Activated naive CD4-positive, alpha-beta T cell treated with anti-CD3 and anti-CD28 coated beads, Interleukin-2, amount 10 ng/mL, durations not matched to agents 7 days and 5 days (primary cell): ENCODE measurements at regions not wholly inside any gene's neighbourhood (a gene's known extent, or its start where the extent isn't known, plus 50 kb on each side); places are given as distances from the start of the nearest gene placed in this dataset.
"Not testable (repeated sequence)": the region's sequence is repeated elsewhere in the genome, so short reads cannot be mapped to it uniquely, and the experiment has no call there.

Experiments used
- CTCF ChIA-PET: fragments of 350-600 bp; sonication (Branson Sonifier 250); formaldehyde crosslinking; loops from one replicate; lab custom pipeline; 2021; ENCODE audit warnings: antibody characterized with exemption; lab: Charles Lee
- DNase-seq: peaks from one replicate; pipeline ENCODE4 v3.0.0-alpha.2; 2020
- H3K27ac Mint-ChIP-seq: one replicate; pipeline ENCODE4 v1.8.0; 2021; ENCODE audit warnings: mild to moderate bottlenecking, moderate library complexity, mixed read lengths
- H3K27me3 Mint-ChIP-seq: one replicate; pipeline ENCODE4 v1.8.0; 2021; ENCODE audit warnings: mild to moderate bottlenecking, mixed read lengths
- H3K36me3 Mint-ChIP-seq: one replicate; pipeline ENCODE4 v1.8.0; 2021; ENCODE audit warnings: mixed read lengths
- H3K4me1 Mint-ChIP-seq: one replicate; pipeline ENCODE4 v1.8.0; 2021; ENCODE audit warnings: mixed read lengths
- H3K4me3 Mint-ChIP-seq: one replicate; pipeline ENCODE4 v1.8.0; 2021; ENCODE audit warnings: mild to moderate bottlenecking, moderate library complexity, mixed read lengths
- H3K9me3 Mint-ChIP-seq: one replicate; pipeline ENCODE4 v1.8.0; 2021; ENCODE audit warnings: mixed read lengths

GRCh38 chr3:78096488-78097255, 1056.8 kb downstream of the ROBO2 start:
- H3K4me1 Mint-ChIP-seq: no peaks in the 10 kb centered on the region

GRCh38 chr3:78098367-78098766, 1058.5 kb downstream of the ROBO2 start:
- no peak for DNase-seq
- no peak overlapping the region for H3K27ac Mint-ChIP-seq
- H3K27me3 Mint-ChIP-seq: no peaks in the 10 kb centered on the region
- no peak overlapping the region for H3K4me3 Mint-ChIP-seq
- CTCF ChIA-PET: no interaction called here
- H3K36me3 Mint-ChIP-seq: no peaks in the 10 kb centered on the region
- H3K9me3 Mint-ChIP-seq: peaks cover 12% of the 10 kb centered on the region
- H3K4me1 Mint-ChIP-seq: no peaks in the 10 kb centered on the region

More at GRCh38 chr3:78096488-78097255, 1056.8 kb downstream of the ROBO2 start:
- H3K9me3 Mint-ChIP-seq: peaks cover 17% of the 10 kb centered on the region
- DNase-seq: no peak
- CTCF ChIA-PET: no interaction called here
- no peaks in the 10 kb centered on the region for H3K36me3 Mint-ChIP-seq
- no peak overlapping the region for H3K27ac Mint-ChIP-seq
- no peaks in the 10 kb centered on the region for H3K27me3 Mint-ChIP-seq
- H3K4me3 Mint-ChIP-seq: no peak overlapping the region

DNA sequence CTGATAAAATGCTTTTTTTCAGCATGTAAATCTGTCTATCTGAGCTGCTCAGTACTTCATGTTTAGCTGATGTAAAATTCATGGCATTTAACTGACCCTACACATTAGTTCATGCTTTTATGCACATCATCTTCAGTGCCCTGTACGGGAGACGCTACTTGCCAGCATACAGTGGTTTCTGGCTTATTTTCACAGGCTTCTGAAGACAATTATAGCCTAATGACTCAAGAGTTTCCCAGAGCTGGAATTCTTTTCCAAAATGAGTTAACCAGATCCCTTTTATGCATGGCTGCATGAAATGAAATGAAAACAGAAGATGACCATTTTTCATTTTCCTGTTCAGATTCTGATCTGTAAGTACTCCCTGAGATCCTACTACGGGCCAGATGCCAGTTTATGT, 1061.5 kb downstream of the ROBO2 start:
- no peak for DNase-seq
- no peak overlapping the region for H3K27ac Mint-ChIP-seq
- no peaks in the 10 kb centered on the region for H3K36me3 Mint-ChIP-seq
- no peaks in the 10 kb centered on the region for H3K9me3 Mint-ChIP-seq
- CTCF ChIA-PET: no interaction called here
- no peaks in the 10 kb centered on the region for H3K4me1 Mint-ChIP-seq
- no peaks in the 10 kb centered on the region for H3K27me3 Mint-ChIP-seq
- no peak overlapping the region for H3K4me3 Mint-ChIP-seq

DNA sequence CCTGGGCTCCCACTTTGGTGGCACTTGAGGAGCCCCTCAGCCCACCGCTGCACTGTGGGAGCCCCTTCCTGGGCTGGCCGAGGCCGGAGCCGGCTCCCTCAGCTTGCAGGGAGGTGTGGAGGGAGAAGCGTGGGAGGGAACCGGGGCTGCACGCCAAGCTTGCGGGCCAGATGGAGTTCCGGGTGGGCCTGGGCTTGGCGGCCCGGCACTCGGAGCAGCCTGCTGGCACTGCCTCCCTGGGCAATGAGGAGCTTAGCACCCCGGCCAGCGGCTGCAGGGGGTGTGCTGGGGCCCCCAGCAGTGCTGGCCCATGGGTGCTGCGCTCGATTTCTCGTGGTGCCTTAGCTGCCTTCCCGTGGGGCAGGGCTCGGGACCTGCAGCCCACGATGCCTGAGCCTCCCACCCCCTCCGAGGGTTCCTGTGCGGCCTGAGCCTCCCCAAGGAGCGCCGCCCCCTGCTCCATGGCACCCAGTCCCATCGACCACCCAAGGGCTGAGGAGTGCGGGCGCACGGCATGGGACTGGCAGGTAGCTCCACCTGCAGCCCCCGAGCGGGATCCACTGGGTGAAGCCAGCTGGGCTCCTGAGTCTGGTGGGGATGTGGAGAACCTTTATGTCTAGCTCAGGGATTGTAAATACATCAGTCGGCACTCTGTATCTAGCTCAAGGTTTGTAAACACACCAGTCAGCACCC, 1068.5 kb downstream of the ROBO2 start:
- peaks cover 19% of the 10 kb centered on the region for H3K9me3 Mint-ChIP-seq
- H3K4me1 Mint-ChIP-seq, CTCF ChIA-PET, H3K36me3 Mint-ChIP-seq, H3K27ac Mint-ChIP-seq, DNase-seq, H3K27me3 Mint-ChIP-seq, H3K4me3 Mint-ChIP-seq: not testable (repeated sequence)

GRCh38 chr3:78112291-78113010, 1072.6 kb downstream of the ROBO2 start:
- no peak for DNase-seq
- Mint-ChIP-seq H3K27me3 (no peaks in the 10 kb centered on the region), H3K9me3 (peaks cover 17% of the 10 kb centered on the region), H3K27ac (no peak overlapping the region), H3K4me3 (no peak overlapping the region), H3K4me1 (no peaks in the 10 kb centered on the region), H3K36me3 (no peaks in the 10 kb centered on the region)
- CTCF ChIA-PET: no interaction called here

DNA sequence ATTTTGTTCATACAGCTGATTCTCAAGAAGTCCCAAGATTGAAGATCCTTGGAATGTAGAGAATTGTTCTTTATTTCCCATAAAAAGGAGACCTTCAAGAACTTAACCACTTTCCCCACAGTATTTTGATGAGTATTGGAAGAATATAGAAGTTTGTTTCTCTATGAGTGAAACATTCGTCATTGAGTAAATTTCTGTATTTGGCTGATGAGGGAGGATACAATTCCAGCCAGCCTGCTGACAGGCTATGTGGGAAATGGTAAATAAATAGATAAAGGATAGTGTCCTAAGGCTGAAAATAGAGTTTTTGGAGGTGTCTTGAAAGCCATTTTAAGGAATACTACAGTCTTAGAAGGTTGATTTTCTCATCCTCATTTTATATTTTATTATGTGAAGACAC, 1076.1 kb downstream of the ROBO2 start:
- no peak overlapping the region for H3K27ac Mint-ChIP-seq
- no peaks in the 10 kb centered on the region for H3K27me3 Mint-ChIP-seq
- no peak for DNase-seq
- H3K4me1 Mint-ChIP-seq: no peaks in the 10 kb centered on the region
- CTCF ChIA-PET: no interaction called here
- H3K36me3 Mint-ChIP-seq: no peaks in the 10 kb centered on the region
- no peak overlapping the region for H3K4me3 Mint-ChIP-seq
- peaks cover 6% of the 10 kb centered on the region for H3K9me3 Mint-ChIP-seq

- CTCF ChIA-PET: no interaction called here
- H3K36me3 Mint-ChIP-seq: no peaks in the 10 kb centered on the region
- H3K27ac Mint-ChIP-seq: no peak overlapping the region
- H3K27me3 Mint-ChIP-seq: no peaks in the 10 kb centered on the region
- DNase-seq: no peak
- H3K4me1 Mint-ChIP-seq: no peaks in the 10 kb centered on the region
- no peak overlapping the region for H3K4me3 Mint-ChIP-seq
- H3K9me3 Mint-ChIP-seq: peaks cover 2% of the 10 kb centered on the region
These were observed 1077.0 kb downstream of the ROBO2 start for GRCh38 chr3:78116874-78117273.

- Mint-ChIP-seq H3K4me1 (no peaks in the 10 kb centered on the region), H3K36me3 (no peaks in the 10 kb centered on the region), H3K27me3 (no peaks in the 10 kb centered on the region), H3K27ac (no peak overlapping the region), H3K9me3 (peaks cover 16% of the 10 kb centered on the region), H3K4me3 (no peak overlapping the region)
- no peak for DNase-seq
- CTCF ChIA-PET: no interaction called here
These were observed 1083.2 kb downstream of the ROBO2 start for GRCh38 chr3:78123058-78123457.

DNA sequence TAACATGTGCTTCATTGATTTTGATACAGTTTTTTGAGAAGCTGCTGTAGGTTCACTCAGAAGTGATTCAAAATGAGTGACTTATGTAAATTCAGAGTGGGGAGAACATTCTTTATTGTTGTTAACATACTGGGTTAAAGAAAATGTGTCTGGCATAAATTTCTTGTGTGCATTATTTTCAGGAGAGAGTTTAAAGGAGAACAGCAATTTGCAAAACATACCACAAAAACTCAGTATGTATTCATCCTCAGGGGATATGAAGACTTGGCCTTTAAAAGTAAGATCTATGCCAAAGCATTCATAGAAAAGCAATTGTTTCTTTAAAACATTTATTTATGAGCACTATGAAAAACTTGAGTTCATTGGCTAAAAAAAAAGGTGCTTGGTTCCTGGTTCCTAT, 1089.8 kb downstream of the ROBO2 start:
- DNase-seq: no peak
- CTCF ChIA-PET: no interaction called here
- H3K4me3 Mint-ChIP-seq: no peak overlapping the region
- H3K36me3 Mint-ChIP-seq: no peaks in the 10 kb centered on the region
- H3K9me3 Mint-ChIP-seq: peaks cover 20% of the 10 kb centered on the region
- no peaks in the 10 kb centered on the region for H3K27me3 Mint-ChIP-seq
- no peak overlapping the region for H3K27ac Mint-ChIP-seq
- H3K4me1 Mint-ChIP-seq: no peaks in the 10 kb centered on the region

DNA sequence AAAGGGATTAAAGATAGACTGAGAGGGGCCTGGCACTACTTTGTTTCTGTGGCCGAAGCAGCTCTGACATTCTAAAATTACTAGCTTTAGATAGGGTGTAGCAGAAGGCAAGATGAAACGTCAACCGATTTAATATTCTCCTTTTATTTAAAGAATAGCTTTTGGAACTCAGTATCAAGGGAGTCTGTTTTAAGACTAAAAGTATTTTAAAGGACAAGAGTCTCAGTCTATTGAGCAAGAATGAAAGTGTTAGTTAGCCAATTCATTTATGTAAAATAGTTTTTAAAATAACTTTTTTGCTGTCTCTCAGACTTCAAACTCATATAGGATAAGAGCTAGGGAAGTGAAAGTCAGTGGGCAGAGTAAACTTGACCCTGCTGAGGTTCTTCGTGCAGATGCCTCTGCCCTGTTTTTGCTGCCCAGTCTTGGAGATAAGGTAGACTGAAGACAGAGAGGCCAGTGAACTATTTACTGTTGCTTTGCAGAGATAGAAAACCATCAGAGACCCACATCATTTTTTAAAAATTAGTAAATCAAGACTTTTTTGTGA, 1090.9 kb downstream of the ROBO2 start:
- no peaks in the 10 kb centered on the region for H3K27me3 Mint-ChIP-seq
- no peaks in the 10 kb centered on the region for H3K36me3 Mint-ChIP-seq
- no peak for DNase-seq
- no peaks in the 10 kb centered on the region for H3K4me1 Mint-ChIP-seq
- no peak overlapping the region for H3K4me3 Mint-ChIP-seq
- no peak overlapping the region for H3K27ac Mint-ChIP-seq
- peaks cover 11% of the 10 kb centered on the region for H3K9me3 Mint-ChIP-seq
- CTCF ChIA-PET: no interaction called here

- Mint-ChIP-seq H3K36me3 (no peaks in the 10 kb centered on the region), H3K27me3 (no peaks in the 10 kb centered on the region), H3K4me3 (no peak overlapping the region), H3K9me3 (peaks cover 7% of the 10 kb centered on the region), H3K27ac (no peak overlapping the region), H3K4me1 (no peaks in the 10 kb centered on the region)
- no peak for DNase-seq
- CTCF ChIA-PET: no interaction called here
These were observed 1094.6 kb downstream of the ROBO2 start for GRCh38 chr3:78134496-78134895.

GRCh38 chr3:78139166-78139565, 1099.3 kb downstream of the ROBO2 start:
- H3K4me1 Mint-ChIP-seq: no peaks in the 10 kb centered on the region
- no peak overlapping the region for H3K4me3 Mint-ChIP-seq
- H3K27ac Mint-ChIP-seq: no peak overlapping the region
- no peaks in the 10 kb centered on the region for H3K36me3 Mint-ChIP-seq
- no peaks in the 10 kb centered on the region for H3K27me3 Mint-ChIP-seq
- CTCF ChIA-PET: no interaction called here
- DNase-seq: no peak
- H3K9me3 Mint-ChIP-seq: peaks cover 16% of the 10 kb centered on the region

DNA sequence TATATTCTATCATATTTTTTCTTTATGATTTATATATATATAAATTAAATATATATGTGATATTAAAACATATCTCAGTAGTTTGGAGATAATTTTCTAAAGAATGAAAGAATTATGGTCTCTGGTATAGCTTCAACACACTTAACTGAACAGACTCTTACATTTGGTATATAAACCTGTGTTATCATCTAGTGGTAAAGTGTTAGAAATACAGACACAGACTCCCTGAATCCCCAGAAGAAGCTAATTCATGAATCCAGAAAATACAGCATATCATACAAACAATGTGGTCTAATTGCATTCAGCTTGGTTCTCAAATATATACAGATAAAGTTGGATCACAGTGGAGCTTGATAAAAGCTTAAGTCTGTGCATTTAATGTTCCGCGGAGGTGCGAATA, 1100.4 kb downstream of the ROBO2 start:
- H3K27ac Mint-ChIP-seq: no peak overlapping the region
- H3K36me3 Mint-ChIP-seq: no peaks in the 10 kb centered on the region
- H3K9me3 Mint-ChIP-seq: peaks cover 16% of the 10 kb centered on the region
- CTCF ChIA-PET: no interaction called here
- DNase-seq: no peak
- H3K4me3 Mint-ChIP-seq: no peak overlapping the region
- no peaks in the 10 kb centered on the region for H3K27me3 Mint-ChIP-seq
- H3K4me1 Mint-ChIP-seq: no peaks in the 10 kb centered on the region

- no peak overlapping the region for H3K4me3 Mint-ChIP-seq
- H3K36me3 Mint-ChIP-seq: no peaks in the 10 kb centered on the region
These were observed 1101.0 kb downstream of the ROBO2 start for GRCh38 chr3:78140866-78141265.

More at GRCh38 chr3:78140866-78141265, 1101.0 kb downstream of the ROBO2 start:
- CTCF ChIA-PET: no interaction called here
- peaks cover 18% of the 10 kb centered on the region for H3K9me3 Mint-ChIP-seq
- H3K27ac Mint-ChIP-seq: no peak overlapping the region
- H3K27me3 Mint-ChIP-seq: no peaks in the 10 kb centered on the region
- no peaks in the 10 kb centered on the region for H3K4me1 Mint-ChIP-seq
- DNase-seq: no peak
